Breast epithelium (tissue), 3 donors: ENCODE measurements at regions not wholly inside any gene's neighbourhood (a gene's known extent, or its start where the extent isn't known, plus 50 kb on each side); places are given as distances from the start of the nearest gene placed in this dataset.
"Not testable (repeated sequence)": the region's sequence is repeated elsewhere in the genome, so short reads cannot be mapped to it uniquely, and the experiment has no call there.

ENCODE experiments used
- CTCF ChIP-seq, 3 donors: fragments of 450-650 bp; IDR thresholded peaks; one replicate each; pipeline ENCODE4 v1.5.1; 2016 to 2017; ENCODE audit warnings: antibody characterized with exemption in 3 of 3, mild to moderate bottlenecking in 3 of 3, moderate library complexity in 3 of 3
- POLR2A ChIP-seq: fragments of 450-650 bp; IDR thresholded peaks from one replicate; pipeline ENCODE4 v1.6.1; 2016; ENCODE audit warnings: antibody characterized with exemption, mild to moderate bottlenecking, moderate library complexity

- not testable (repeated sequence) for TF ChIP-seq POLR2A; CTCF (IDR thresholded peaks at IDR 0.05)
Measured at GRCh38 chr18:56438480-56438879, 199.9 kb downstream of the TXNL1 start.
